ENCODE measurements at regions not wholly inside any gene's neighbourhood (a gene's known extent, or its start where the extent isn't known, plus 50 kb on each side); places are given as distances from the start of the nearest gene placed in this dataset.

DNA sequence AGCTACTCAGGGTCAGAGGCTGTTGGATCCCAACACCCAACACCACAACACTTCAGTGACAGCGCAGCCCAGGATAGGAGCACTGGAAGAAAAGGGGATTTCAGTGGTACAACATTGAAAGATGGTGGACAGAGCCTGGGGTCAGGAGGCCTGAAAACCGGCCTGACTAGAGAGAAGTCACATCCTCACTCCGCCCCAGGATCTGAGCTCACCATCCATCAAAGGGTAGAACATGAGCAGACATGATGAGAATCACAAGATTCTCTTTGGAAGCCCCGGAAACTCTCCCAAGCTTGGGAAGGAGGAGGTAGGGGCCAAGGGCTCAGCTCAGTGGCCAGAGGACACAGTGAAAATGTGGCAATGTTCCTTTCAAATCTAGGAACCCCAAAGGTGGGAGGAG lies 271.3 kb downstream of the NPHP4 start:
- no peak for DNase-seq
- H2AFZ ChIP-seq (ENCODE audit: low read length) = no peak overlapping the region
- H4K20me1 ChIP-seq (ENCODE audit: insufficient read depth, low read depth, low read length) = no peaks in the 10 kb centered on the region
- no peaks in the 10 kb centered on the region for H3K36me3 ChIP-seq (ENCODE audit: insufficient read depth, low read length)
- no peaks in the 10 kb centered on the region for H3K79me2 ChIP-seq (ENCODE audit: low read length)
- 0 out of 2 replicates have a peak, but pooled peaks cover 3% of the 10 kb centered on the region for H3K4me1 ChIP-seq (ENCODE audit: low read length)
- no peak overlapping the region for H3K9ac ChIP-seq (ENCODE audit: low read length)
- H3K4me3 ChIP-seq (ENCODE audit: low read length) = no peak overlapping the region
- no peaks in the 10 kb centered on the region for H3K9me3 ChIP-seq (ENCODE audit: low read length)
- no peak overlapping the region for H3K4me2 ChIP-seq (ENCODE audit: low read depth, low read length, poor library complexity, severe bottlenecking)
- H3K27ac ChIP-seq (ENCODE audit: low read length) = no peak overlapping the region
- no peaks in the 10 kb centered on the region for H3K27me3 ChIP-seq (ENCODE audit: low read length)
- H3K9me2 ChIP-seq (replicated peaks; ENCODE audit: insufficient read depth, low read length) = no peaks in the 10 kb centered on the region

DNA sequence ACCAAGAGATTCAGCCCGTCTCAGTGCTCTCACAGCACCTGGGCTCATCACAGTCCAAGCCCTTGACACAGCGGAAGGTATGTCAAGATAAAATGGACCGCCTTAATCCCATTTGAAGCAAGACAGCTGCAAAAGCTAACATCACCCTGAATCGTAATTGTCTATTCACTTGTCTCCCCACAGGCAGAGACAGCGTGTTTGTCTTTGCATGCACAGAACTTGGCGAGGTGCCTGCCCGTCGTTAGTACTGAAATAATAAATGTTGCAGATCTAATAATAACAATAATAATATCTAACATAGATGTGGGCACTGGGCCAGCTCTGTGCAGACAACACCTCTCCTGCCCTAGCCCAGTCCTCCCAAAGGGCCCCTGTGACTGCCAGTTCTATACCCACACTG lies 271.7 kb downstream of the NPHP4 start:
- Histone ChIP-seq H3K27ac (ENCODE audit: low read length) (no peak overlapping the region), H3K27me3 (ENCODE audit: low read length) (no peaks in the 10 kb centered on the region), H3K9me3 (ENCODE audit: low read length) (no peaks in the 10 kb centered on the region), H3K4me3 (ENCODE audit: low read length) (no peak overlapping the region), H3K4me1 (ENCODE audit: low read length) (0 out of 2 replicates have a peak, but pooled peaks cover 3% of the 10 kb centered on the region), H3K4me2 (ENCODE audit: low read depth, low read length, poor library complexity, severe bottlenecking) (no peak overlapping the region), H2AFZ (ENCODE audit: low read length) (no peak overlapping the region), H3K79me2 (ENCODE audit: low read length) (no peaks in the 10 kb centered on the region), H4K20me1 (ENCODE audit: insufficient read depth, low read depth, low read length) (no peaks in the 10 kb centered on the region), H3K9ac (ENCODE audit: low read length) (no peak overlapping the region), H3K9me2 (replicated peaks; ENCODE audit: insufficient read depth, low read length) (no peaks in the 10 kb centered on the region), H3K36me3 (ENCODE audit: insufficient read depth, low read length) (no peaks in the 10 kb centered on the region)
- no peak for DNase-seq

DNA sequence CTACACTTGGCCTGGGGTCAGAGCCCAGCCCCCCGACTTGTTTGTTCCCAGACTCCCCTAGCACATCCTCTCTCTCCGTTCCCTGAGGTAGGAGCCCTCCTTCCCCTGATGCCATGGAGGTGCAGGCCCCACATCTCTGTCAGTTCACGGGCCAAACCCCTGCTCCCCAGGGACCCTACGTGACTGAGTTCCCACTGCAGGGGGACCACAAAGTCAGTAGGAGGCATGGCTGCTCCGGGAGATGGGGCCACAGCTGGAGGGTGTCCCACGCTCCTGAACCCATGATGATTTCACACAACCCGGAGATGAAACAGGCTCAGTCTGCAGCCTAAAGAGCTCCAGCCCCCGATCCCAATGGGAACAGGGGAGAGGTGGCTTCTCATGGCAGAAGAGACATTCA lies 272.2 kb downstream of the NPHP4 start:
- Histone ChIP-seq H3K4me2 (ENCODE audit: low read depth, low read length, poor library complexity, severe bottlenecking) (no peak overlapping the region), H2AFZ (ENCODE audit: low read length) (no peak overlapping the region), H3K4me1 (ENCODE audit: low read length) (0 out of 2 replicates have a peak, but pooled peaks cover 3% of the 10 kb centered on the region), H3K9ac (ENCODE audit: low read length) (no peak overlapping the region), H4K20me1 (ENCODE audit: insufficient read depth, low read depth, low read length) (no peaks in the 10 kb centered on the region), H3K36me3 (ENCODE audit: insufficient read depth, low read length) (no peaks in the 10 kb centered on the region), H3K27me3 (ENCODE audit: low read length) (no peaks in the 10 kb centered on the region), H3K9me3 (ENCODE audit: low read length) (no peaks in the 10 kb centered on the region), H3K79me2 (ENCODE audit: low read length) (no peaks in the 10 kb centered on the region), H3K27ac (ENCODE audit: low read length) (no peak overlapping the region), H3K4me3 (ENCODE audit: low read length) (no peak overlapping the region), H3K9me2 (replicated peaks; ENCODE audit: insufficient read depth, low read length) (no peaks in the 10 kb centered on the region)
- no peak for DNase-seq

DNA sequence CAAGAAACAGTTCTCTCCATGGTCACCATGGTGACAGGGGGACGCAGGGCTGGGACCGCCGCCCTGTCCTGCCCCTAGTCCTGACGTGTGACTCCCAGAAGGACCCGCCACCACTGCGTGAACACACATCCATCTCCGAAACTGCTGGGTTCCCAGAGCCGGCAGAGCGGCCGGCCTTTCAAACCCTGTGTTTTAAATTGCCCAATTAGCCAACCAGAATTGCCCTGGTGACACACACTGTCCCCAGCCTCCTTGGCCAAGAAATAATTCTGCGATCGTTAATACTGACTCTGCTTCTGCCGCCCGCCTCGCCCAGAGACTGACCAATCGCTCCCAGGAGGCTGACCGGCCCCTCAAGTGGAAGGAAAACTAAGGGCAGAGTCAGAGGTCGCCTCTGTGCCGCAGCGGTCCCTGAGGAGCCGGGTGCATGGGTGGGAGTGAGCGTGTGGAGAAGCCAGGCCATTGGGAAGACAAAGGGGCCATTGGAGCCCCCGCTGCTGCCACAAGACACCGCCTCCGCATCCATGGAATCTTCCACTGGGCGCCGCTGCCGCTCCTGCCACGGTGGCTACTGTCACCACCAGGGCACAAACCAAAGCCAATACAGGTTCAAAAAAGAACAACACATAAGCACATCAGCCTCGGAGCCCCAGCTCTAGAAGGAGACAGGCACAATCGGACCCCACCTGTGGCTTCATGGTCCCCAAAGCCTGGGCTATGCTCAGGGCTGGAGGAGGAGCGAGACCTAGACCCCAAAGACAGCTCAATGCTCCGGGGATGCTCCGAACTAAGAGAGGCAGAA lies 273.2 kb downstream of the NPHP4 start:
- Histone ChIP-seq H3K36me3 (ENCODE audit: insufficient read depth, low read length) (no peaks in the 10 kb centered on the region), H4K20me1 (ENCODE audit: insufficient read depth, low read depth, low read length) (no peaks in the 10 kb centered on the region), H3K4me2 (ENCODE audit: low read depth, low read length, poor library complexity, severe bottlenecking) (no peak overlapping the region), H2AFZ (ENCODE audit: low read length) (no peak overlapping the region), H3K79me2 (ENCODE audit: low read length) (no peaks in the 10 kb centered on the region), H3K9ac (ENCODE audit: low read length) (no peak overlapping the region), H3K9me3 (ENCODE audit: low read length) (no peaks in the 10 kb centered on the region), H3K4me1 (ENCODE audit: low read length) (0 out of 2 replicates have a peak, but pooled peaks cover 3% of the 10 kb centered on the region), H3K27me3 (ENCODE audit: low read length) (no peaks in the 10 kb centered on the region), H3K4me3 (ENCODE audit: low read length) (no peak overlapping the region), H3K9me2 (replicated peaks; ENCODE audit: insufficient read depth, low read length) (no peaks in the 10 kb centered on the region), H3K27ac (ENCODE audit: low read length) (no peak overlapping the region)
- DNase-seq = no peak

DNA sequence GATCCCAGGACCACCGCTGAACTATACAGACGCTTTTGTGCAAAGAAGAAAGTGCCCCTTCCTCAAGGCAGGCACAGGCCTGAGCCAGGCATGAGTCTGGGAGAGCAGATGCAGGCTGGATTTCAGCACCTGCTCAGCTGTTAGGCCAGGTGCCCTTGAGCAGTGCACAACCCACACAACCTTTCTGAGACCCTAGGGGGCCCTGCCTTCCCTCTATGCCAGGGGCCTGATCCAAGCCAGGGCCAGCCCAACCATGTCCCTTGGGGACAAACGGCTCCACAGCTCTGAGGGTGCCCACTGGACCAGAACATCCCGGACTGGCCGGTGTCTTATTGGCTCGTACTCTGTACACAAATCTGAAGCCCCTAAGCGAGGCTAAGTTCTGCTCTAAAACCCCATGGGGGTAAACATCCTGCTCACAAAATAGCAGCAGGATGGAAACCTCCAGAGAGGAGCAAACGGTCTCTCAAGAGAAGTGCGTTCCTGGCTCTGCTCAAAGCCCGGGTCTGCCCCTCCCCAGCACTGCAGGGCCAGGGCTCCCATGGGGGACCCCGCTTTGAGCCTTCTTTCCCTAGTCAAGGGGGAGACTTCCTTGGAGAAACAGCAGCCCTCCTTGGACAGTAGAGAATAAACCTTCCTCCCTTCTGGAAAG lies 275.1 kb downstream of the NPHP4 start:
- Histone ChIP-seq H3K4me2 (ENCODE audit: low read depth, low read length, poor library complexity, severe bottlenecking) (no peak overlapping the region), H2AFZ (ENCODE audit: low read length) (no peak overlapping the region), H3K9me3 (ENCODE audit: low read length) (no peaks in the 10 kb centered on the region), H3K9ac (ENCODE audit: low read length) (no peak overlapping the region), H3K36me3 (ENCODE audit: insufficient read depth, low read length) (no peaks in the 10 kb centered on the region), H3K4me3 (ENCODE audit: low read length) (no peak overlapping the region), H3K27ac (ENCODE audit: low read length) (no peak overlapping the region), H3K79me2 (ENCODE audit: low read length) (no peaks in the 10 kb centered on the region), H3K27me3 (ENCODE audit: low read length) (no peaks in the 10 kb centered on the region), H3K4me1 (ENCODE audit: low read length) (0 out of 2 replicates have a peak, but pooled peaks cover 3% of the 10 kb centered on the region), H4K20me1 (ENCODE audit: insufficient read depth, low read depth, low read length) (no peaks in the 10 kb centered on the region), H3K9me2 (replicated peaks; ENCODE audit: insufficient read depth, low read length) (no peaks in the 10 kb centered on the region)
- DNase-seq = no peak

DNA sequence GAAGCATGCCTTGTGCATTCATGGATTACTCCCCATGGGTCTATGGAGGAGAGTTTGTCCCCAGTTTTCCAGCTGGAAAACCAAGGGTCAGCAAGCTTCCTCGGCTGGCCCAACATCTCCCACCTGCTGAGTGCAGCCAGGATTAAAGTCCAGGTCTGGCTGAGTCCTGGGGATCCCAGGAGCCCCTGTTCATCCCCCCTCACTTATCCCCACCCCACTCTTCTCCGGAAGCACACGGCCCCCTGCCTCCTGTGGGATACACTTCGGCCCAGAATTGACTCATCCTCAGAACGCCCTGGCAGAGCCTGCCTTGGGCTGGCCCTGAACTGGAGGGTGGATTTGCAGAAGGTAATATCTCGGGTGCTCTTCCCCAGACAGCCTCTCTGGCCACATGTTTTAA lies 276.1 kb downstream of the NPHP4 start:
- H3K36me3 ChIP-seq (ENCODE audit: insufficient read depth, low read length) = no peaks in the 10 kb centered on the region
- no peak overlapping the region for H3K27ac ChIP-seq (ENCODE audit: low read length)
- H2AFZ ChIP-seq (ENCODE audit: low read length) = no peak overlapping the region
- H3K27me3 ChIP-seq (ENCODE audit: low read length) = no peaks in the 10 kb centered on the region
- no peak for DNase-seq
- H3K4me1 ChIP-seq (ENCODE audit: low read length) = 0 out of 2 replicates have a peak, but pooled peaks cover 3% of the 10 kb centered on the region
- no peak overlapping the region for H3K4me3 ChIP-seq (ENCODE audit: low read length)
- no peaks in the 10 kb centered on the region for H3K9me3 ChIP-seq (ENCODE audit: low read length)
- H3K79me2 ChIP-seq (ENCODE audit: low read length) = no peaks in the 10 kb centered on the region
- no peaks in the 10 kb centered on the region for H3K9me2 ChIP-seq (replicated peaks; ENCODE audit: insufficient read depth, low read length)
- no peaks in the 10 kb centered on the region for H4K20me1 ChIP-seq (ENCODE audit: insufficient read depth, low read depth, low read length)
- H3K9ac ChIP-seq (ENCODE audit: low read length) = no peak overlapping the region
- no peak overlapping the region for H3K4me2 ChIP-seq (ENCODE audit: low read depth, low read length, poor library complexity, severe bottlenecking)

DNA sequence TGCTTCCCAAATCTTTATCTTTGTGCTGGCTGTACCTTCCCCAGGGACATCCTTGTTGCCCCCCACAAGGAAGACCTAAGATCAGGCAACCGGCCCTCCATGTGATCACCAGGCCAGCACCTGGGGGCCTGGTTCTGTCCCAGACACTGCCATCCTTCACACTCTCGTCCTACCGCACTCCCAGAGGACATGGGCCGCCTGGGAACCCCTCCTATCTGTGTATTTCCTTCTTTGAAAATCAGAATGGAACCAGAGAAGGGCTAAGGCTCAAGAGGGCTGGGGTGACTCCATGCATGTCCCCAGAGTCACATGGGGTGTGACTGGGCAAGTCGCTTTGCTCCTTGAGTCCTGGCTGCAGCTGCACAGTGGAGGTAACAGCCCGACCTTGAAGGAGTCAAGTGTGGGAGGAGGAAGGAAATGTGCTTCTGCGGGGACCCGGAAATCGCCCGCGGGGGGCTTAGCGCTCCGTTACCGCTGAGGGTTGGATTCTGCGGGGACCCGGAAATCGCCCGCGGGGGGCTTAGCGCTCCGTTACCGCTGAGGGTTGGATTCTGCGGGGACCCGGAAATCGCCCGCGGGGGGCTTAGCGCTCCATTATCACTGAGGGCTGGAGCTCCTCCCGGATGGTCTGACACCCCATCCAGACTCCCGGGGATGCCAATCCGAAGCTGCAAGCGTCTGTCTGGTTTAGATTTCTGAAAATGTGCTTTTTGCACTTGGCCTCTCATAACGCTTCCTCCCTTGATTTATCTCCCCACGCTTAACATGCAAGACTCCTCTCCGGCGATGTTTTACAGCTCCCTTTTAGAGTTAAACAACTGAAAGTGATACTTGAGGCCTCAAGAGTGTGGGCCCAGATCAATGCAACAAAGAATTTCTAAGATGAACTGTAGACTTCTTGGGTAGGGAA lies 278.9 kb downstream of the NPHP4 start:
- H3K79me2 ChIP-seq (ENCODE audit: low read length) = no peaks in the 10 kb centered on the region
- no peak overlapping the region for H3K27ac ChIP-seq (ENCODE audit: low read length)
- H4K20me1 ChIP-seq (ENCODE audit: insufficient read depth, low read depth, low read length) = no peaks in the 10 kb centered on the region
- no peak overlapping the region for H3K4me3 ChIP-seq (ENCODE audit: low read length)
- H3K9me2 ChIP-seq (replicated peaks; ENCODE audit: insufficient read depth, low read length) = no peaks in the 10 kb centered on the region
- H3K27me3 ChIP-seq (ENCODE audit: low read length) = no peaks in the 10 kb centered on the region
- no peaks in the 10 kb centered on the region; the same call in 1 of the 2 replicates for H3K9me3 ChIP-seq (ENCODE audit: low read length)
- DNase-seq = no peak
- H3K36me3 ChIP-seq (ENCODE audit: insufficient read depth, low read length) = no peaks in the 10 kb centered on the region
- 0 out of 2 replicates have a peak, but pooled peaks cover 3% of the 10 kb centered on the region for H3K4me1 ChIP-seq (ENCODE audit: low read length)
- no peak overlapping the region for H2AFZ ChIP-seq (ENCODE audit: low read length)
- H3K4me2 ChIP-seq (ENCODE audit: low read depth, low read length, poor library complexity, severe bottlenecking) = no peak overlapping the region
- H3K9ac ChIP-seq (ENCODE audit: low read length) = no peak overlapping the region

Measured in Karpas-422 (cell line).